ENCODE measurements at regions not wholly inside any gene's neighbourhood (a gene's known extent, or its start where the extent isn't known, plus 50 kb on each side); places are given as distances from the start of the nearest gene placed in this dataset.

DNA sequence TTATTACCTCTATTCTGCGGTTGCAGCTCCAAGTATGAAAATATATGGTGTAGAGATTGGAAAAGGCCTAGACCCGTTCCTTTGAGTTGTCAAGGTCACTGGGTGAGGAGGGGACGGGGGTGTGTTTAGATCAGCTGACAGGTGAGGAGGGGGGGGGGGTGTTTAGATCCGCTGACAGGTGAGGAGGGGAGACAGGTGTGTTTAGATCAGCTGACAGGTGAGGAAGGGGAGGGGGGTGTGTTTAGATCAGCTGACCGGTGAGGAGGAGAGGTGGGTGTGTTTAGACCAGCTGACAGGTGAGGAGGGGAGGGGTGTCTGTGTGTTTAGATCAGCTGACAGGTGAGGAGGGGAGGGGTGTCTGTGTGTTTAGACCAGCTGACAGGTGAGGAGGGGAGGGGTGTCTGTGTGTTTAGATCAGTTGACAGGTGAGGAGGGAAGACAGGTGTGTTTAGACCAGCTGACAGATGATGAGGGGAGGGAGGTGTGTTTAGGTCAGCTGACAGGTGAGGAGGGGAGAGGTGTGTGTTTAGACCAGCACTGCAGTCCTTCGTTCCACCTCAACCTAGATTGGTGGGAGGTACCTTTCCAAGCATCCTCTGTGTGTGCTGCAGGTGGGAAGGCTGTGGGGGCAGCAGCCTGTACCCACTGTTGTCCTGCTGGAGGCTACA is 655.0 kb upstream of the ADARB2 start:
- Histone ChIP-seq H3K9me3 (ENCODE audit: low read depth) (no peaks in the 10 kb centered on the region), H3K9ac (no peak overlapping the region), H3K4me2 (no peak overlapping the region), H4K20me1 (ENCODE audit: low read depth) (no peaks in the 10 kb centered on the region), H3K4me3 (no peak overlapping the region), H3K27me3 (no peaks in the 10 kb centered on the region), H3K79me2 (ENCODE audit: low read depth) (no peaks in the 10 kb centered on the region), H3F3A (ENCODE audit: low read depth) (no peaks in the 10 kb centered on the region), H2AFZ (replicated peaks) (no peak overlapping the region), H3K36me3 (no peaks in the 10 kb centered on the region), H3K27ac (no peak overlapping the region), H3K4me1 (no peaks in the 10 kb centered on the region)
- no peaks in the 10 kb centered on the region for H3K4me1 Mint-ChIP-seq
- H3K9me3 Mint-ChIP-seq = no peaks in the 10 kb centered on the region
- no peak overlapping the region for H3K27ac Mint-ChIP-seq
- peaks cover 2% of the 10 kb centered on the region for H3K27me3 Mint-ChIP-seq (ENCODE audit: insufficient read depth, low read depth)
- no peak for DNase-seq (ENCODE audit: low spot score)
- no peak overlapping the region for H3K4me3 Mint-ChIP-seq
- no peaks in the 10 kb centered on the region for H3K36me3 Mint-ChIP-seq
- no peak for TF ChIP-seq EZH2 (IDR thresholded peaks at IDR 0.05)

DNA sequence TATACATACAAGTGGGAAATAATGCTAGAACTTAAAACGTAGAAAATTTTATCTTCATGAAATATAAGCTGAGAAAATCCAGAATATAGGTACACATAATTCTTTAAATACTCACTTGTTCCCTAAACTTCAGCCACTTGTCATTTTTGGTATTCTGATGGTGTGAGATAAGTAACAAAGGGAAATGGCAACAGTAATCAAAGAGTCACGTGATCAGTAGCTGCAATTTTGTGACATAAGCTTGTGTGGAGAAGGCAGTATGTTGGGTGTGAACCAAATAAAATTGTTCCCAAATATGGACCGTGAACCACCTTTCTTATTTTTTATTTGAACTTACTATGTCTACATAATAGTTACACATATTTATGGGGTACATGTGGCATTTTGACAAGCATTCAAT is 650.3 kb upstream of the ADARB2 start:
- Mint-ChIP-seq H3K4me1 (peaks cover 8% of the 10 kb centered on the region), H3K9me3 (peaks cover 5% of the 10 kb centered on the region), H3K27me3 (ENCODE audit: insufficient read depth, low read depth) (peaks cover 7% of the 10 kb centered on the region), H3K27ac (no peak overlapping the region), H3K36me3 (no peaks in the 10 kb centered on the region), H3K4me3 (no peak overlapping the region)
- Histone ChIP-seq H3F3A (ENCODE audit: low read depth) (no peaks in the 10 kb centered on the region), H3K9me3 (ENCODE audit: low read depth) (no peaks in the 10 kb centered on the region), H3K27ac (no peak overlapping the region), H3K36me3 (no peaks in the 10 kb centered on the region), H3K4me3 (no peak overlapping the region), H2AFZ (replicated peaks) (no peak overlapping the region), H3K79me2 (ENCODE audit: low read depth) (no peaks in the 10 kb centered on the region), H4K20me1 (ENCODE audit: low read depth) (no peaks in the 10 kb centered on the region), H3K27me3 (no peaks in the 10 kb centered on the region), H3K4me2 (no peak overlapping the region), H3K4me1 (no peaks in the 10 kb centered on the region), H3K9ac (no peak overlapping the region)
- TF ChIP-seq, protein P1, sequence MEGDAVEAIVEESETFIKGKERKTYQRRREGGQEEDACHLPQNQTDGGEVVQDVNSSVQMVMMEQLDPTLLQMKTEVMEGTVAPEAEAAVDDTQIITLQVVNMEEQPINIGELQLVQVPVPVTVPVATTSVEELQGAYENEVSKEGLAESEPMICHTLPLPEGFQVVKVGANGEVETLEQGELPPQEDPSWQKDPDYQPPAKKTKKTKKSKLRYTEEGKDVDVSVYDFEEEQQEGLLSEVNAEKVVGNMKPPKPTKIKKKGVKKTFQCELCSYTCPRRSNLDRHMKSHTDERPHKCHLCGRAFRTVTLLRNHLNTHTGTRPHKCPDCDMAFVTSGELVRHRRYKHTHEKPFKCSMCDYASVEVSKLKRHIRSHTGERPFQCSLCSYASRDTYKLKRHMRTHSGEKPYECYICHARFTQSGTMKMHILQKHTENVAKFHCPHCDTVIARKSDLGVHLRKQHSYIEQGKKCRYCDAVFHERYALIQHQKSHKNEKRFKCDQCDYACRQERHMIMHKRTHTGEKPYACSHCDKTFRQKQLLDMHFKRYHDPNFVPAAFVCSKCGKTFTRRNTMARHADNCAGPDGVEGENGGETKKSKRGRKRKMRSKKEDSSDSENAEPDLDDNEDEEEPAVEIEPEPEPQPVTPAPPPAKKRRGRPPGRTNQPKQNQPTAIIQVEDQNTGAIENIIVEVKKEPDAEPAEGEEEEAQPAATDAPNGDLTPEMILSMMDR (IDR thresholded peaks at IDR 0.05) = no peak
- TF ChIP-seq EZH2 (IDR thresholded peaks at IDR 0.05) (no peak), EZH2phosphoT487 (IDR thresholded peaks at IDR 0.05) (no peak)
- no peak for DNase-seq (ENCODE audit: low spot score)

DNA sequence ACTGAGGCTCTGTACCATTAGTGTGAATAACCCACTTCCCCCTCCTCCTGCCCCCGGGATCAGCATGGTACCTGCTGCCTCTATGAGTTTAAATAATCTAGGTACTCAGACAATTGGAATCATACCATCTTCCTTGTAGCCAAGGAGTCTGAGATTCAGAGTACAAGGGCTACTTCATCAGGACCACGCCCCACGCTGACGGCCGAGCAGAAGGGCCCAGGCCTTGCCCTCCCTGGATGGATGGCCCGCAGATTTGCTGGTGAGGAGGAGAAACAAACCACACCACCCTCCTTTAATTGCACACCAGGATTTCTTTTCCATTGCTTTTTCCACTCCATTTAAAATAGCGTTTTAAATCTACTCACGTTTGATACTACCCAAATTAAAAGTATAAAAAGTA is 649.9 kb upstream of the ADARB2 start:
- H3K9me3 ChIP-seq (ENCODE audit: low read depth) = no peaks in the 10 kb centered on the region
- no peaks in the 10 kb centered on the region for H3K4me1 ChIP-seq
- no peak overlapping the region for H3K4me2 ChIP-seq
- TF ChIP-seq EZH2 (IDR thresholded peaks at IDR 0.05) = no peak
- TF ChIP-seq EZH2phosphoT487 (IDR thresholded peaks at IDR 0.05) = no peak
- TF ChIP-seq, protein P1 (IDR thresholded peaks at IDR 0.05) = no peak
- Mint-ChIP-seq H3K9me3 (peaks cover 5% of the 10 kb centered on the region), H3K27ac (no peak overlapping the region), H3K36me3 (no peaks in the 10 kb centered on the region), H3K4me3 (no peak overlapping the region), H3K4me1 (peaks cover 8% of the 10 kb centered on the region), H3K27me3 (ENCODE audit: insufficient read depth, low read depth) (peaks cover 7% of the 10 kb centered on the region)
- H3F3A ChIP-seq (ENCODE audit: low read depth) = no peaks in the 10 kb centered on the region
- no peak overlapping the region for H3K9ac ChIP-seq
- no peak overlapping the region for H2AFZ ChIP-seq (replicated peaks)
- H4K20me1 ChIP-seq (ENCODE audit: low read depth) = no peaks in the 10 kb centered on the region
- H3K36me3 ChIP-seq = no peaks in the 10 kb centered on the region
- H3K27me3 ChIP-seq = no peaks in the 10 kb centered on the region
- no peaks in the 10 kb centered on the region for H3K79me2 ChIP-seq (ENCODE audit: low read depth)
- no peak overlapping the region for H3K4me3 ChIP-seq
- H3K27ac ChIP-seq = no peak overlapping the region
- no peak for DNase-seq (ENCODE audit: low spot score)

DNA sequence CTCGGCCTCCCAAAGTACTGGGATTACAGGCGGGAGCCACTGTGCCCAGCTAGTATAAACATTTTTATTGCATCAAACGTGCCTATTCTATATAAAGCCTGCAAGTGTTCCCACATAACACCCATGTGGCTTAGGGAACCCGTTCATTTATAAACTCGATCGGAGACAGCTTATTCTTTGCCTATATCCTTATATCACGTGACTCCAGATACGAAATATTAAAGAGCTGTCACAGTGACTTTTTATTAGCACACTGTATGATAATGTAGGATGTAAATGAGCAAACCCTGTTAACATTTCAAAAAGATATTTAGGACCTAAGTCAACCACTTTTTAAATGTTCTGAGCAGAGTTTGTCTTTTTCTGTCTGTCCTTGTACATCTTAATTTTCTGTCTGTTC is 642.9 kb upstream of the ADARB2 start:
- Mint-ChIP-seq H3K4me3 (no peak overlapping the region), H3K27ac (no peak overlapping the region)
- H3K27me3 ChIP-seq = no peaks in the 10 kb centered on the region

More for the DNA sequence above, 642.9 kb upstream of the ADARB2 start:
- TF ChIP-seq EZH2phosphoT487 (IDR thresholded peaks at IDR 0.05) = no peak
- TF ChIP-seq, protein P1 (IDR thresholded peaks at IDR 0.05) = no peak
- TF ChIP-seq EZH2 (IDR thresholded peaks at IDR 0.05) = no peak
- H3K9me3 ChIP-seq (ENCODE audit: low read depth) = no peaks in the 10 kb centered on the region
- no peaks in the 10 kb centered on the region for H3K4me1 ChIP-seq
- H3K36me3 Mint-ChIP-seq = no peaks in the 10 kb centered on the region
- no peaks in the 10 kb centered on the region for H3F3A ChIP-seq (ENCODE audit: low read depth)
- H3K27me3 Mint-ChIP-seq (ENCODE audit: insufficient read depth, low read depth) = peaks cover 4% of the 10 kb centered on the region
- no peaks in the 10 kb centered on the region for H3K36me3 ChIP-seq
- H3K9ac ChIP-seq = no peak overlapping the region
- peaks cover 3% of the 10 kb centered on the region for H3K4me1 Mint-ChIP-seq
- no peak overlapping the region for H3K4me3 ChIP-seq
- no peak overlapping the region for H3K27ac ChIP-seq
- peaks cover 5% of the 10 kb centered on the region for H3K9me3 Mint-ChIP-seq
- no peaks in the 10 kb centered on the region for H3K79me2 ChIP-seq (ENCODE audit: low read depth)
- H4K20me1 ChIP-seq (ENCODE audit: low read depth) = no peaks in the 10 kb centered on the region
- H3K4me2 ChIP-seq = no peak overlapping the region
- no peak overlapping the region for H2AFZ ChIP-seq (replicated peaks)
- DNase-seq (ENCODE audit: low spot score) = no peak
